SK-N-SH (cell line): ENCODE measurements at regions not wholly inside any gene's neighbourhood (a gene's known extent, or its start where the extent isn't known, plus 50 kb on each side); places are given as distances from the start of the nearest gene placed in this dataset.

Source experiments
- CTCF ChIA-PET: fragments of 300-600, 350-600 bp; formaldehyde crosslinking; extraction: SDS; loops from one replicate; lab custom pipeline; 2021; lab: Yijun Ruan, JAX
- POLR2A ChIA-PET: fragments of 350-600 bp; sonication (Branson Sonifier 250); formaldehyde crosslinking; extraction: SDS; loops from one replicate; lab custom pipeline; 2020; ENCODE audit warnings: antibody characterized with exemption, inconsistent platforms; lab: Yijun Ruan, JAX
- DNase-seq: peaks from one replicate; pipeline ENCODE4 v3.0.0; 2012
- H2AFZ ChIP-seq: fragments of 200-600 bp; sonication (generic); 2 replicates; pipeline ENCODE4 v1.8.1; 2016; ENCODE audit warnings: antibody characterized with exemption, mild to moderate bottlenecking, low read depth
- H3F3A ChIP-seq: fragments of 200-600 bp; sonication (generic); replicated peaks from 2 replicates; pipeline ENCODE3; 2016; ENCODE audit warnings: antibody characterized with exemption, mild to moderate bottlenecking; ENCODE audit not compliant: insufficient read depth
- H3K27ac ChIP-seq, 2 experiments: fragments of 200-500 bp in 1 of 2; fragments of 200-600 bp in 1 of 2; sonication (Bioruptor generic) in 1 of 2; sonication (generic), shearing (Covaris generic) in 1 of 2; 2 replicates each; pipeline versions ENCODE4 v1.5.1 to v1.6.1; 2014 to 2016; ENCODE audit warnings: low read depth in 2 of 2, inconsistent platforms in 1 of 2, low read length in 1 of 2, mild to moderate bottlenecking in 1 of 2, mixed read lengths in 1 of 2
- H3K27me3 ChIP-seq: fragments of 200-600 bp; sonication (generic), shearing (Covaris generic); 2 replicates; pipeline ENCODE4 v1.6.1; 2016; ENCODE audit warnings: mixed run types; ENCODE audit not compliant: insufficient read depth
- H3K36me3 ChIP-seq, 2 experiments: fragments of 200-500 bp in 1 of 2; fragments of 200-600 bp in 1 of 2; sonication (Bioruptor generic) in 1 of 2; sonication (generic) in 1 of 2; replicated peaks in 1 of 2; 2 replicates each; pipeline versions ENCODE3 to v1.5.1; 2014 to 2016; ENCODE audit warnings: low read length in 1 of 2, mild to moderate bottlenecking in 1 of 2; ENCODE audit not compliant: insufficient read depth in 2 of 2, control insufficient read depth in 1 of 2
- H3K4me1 ChIP-seq, 2 experiments: fragments of 200-500 bp in 1 of 2; fragments of 200-600 bp in 1 of 2; sonication (Bioruptor generic) in 1 of 2; sonication (generic), shearing (Covaris generic) in 1 of 2; 2 replicates each; pipeline versions ENCODE4 v1.5.1 to v1.6.1; 2014 to 2016; ENCODE audit warnings: low read depth in 1 of 2, low read length in 1 of 2, mixed run types in 1 of 2; ENCODE audit not compliant: insufficient read depth in 2 of 2, control insufficient read depth in 1 of 2
- H3K4me2 ChIP-seq: fragments of 200-600 bp; sonication (generic), shearing (Covaris generic); 2 replicates; pipeline ENCODE4 v1.6.1; 2017; ENCODE audit warnings: mixed run types
- H3K4me3 ChIP-seq, 2 experiments: fragments of 200-500 bp in 1 of 2; fragments of 200-600 bp in 1 of 2; sonication (Bioruptor generic) in 1 of 2; sonication (generic), shearing (Covaris generic) in 1 of 2; 2 replicates each; pipeline versions ENCODE4 v1.5.1 to v1.8.1; 2014 to 2016; ENCODE audit warnings: low read depth in 2 of 2, inconsistent platforms in 1 of 2, low read length in 1 of 2, mild to moderate bottlenecking in 1 of 2, mixed read lengths in 1 of 2, moderate library complexity in 1 of 2
- H3K79me2 ChIP-seq: fragments of 200-600 bp; sonication (generic); 2 replicates; pipeline ENCODE4 v1.8.1; 2017; ENCODE audit warnings: mild to moderate bottlenecking; ENCODE audit not compliant: insufficient read depth
- H3K9ac ChIP-seq: fragments of 200-600 bp; sonication (generic); 2 replicates; pipeline ENCODE4 v1.6.1; 2017; ENCODE audit warnings: mixed run types
- H3K9me2 ChIP-seq: fragments of 200-600 bp; sonication (generic); 2 replicates; pipeline ENCODE4 v1.6.1; 2017; ENCODE audit warnings: mixed run types
- H3K9me3 ChIP-seq: fragments of 200-600 bp; sonication (generic); 2 replicates; pipeline ENCODE4 v1.6.1; 2017; ENCODE audit warnings: mixed run types, mild to moderate bottlenecking, moderate library complexity
- H4K20me1 ChIP-seq: fragments of 200-600 bp; sonication (generic); 2 replicates; pipeline ENCODE4 v1.6.1; 2017; ENCODE audit warnings: mild to moderate bottlenecking, mixed run types; ENCODE audit not compliant: insufficient read depth
- CHD2 ChIP-seq: fragments of 150-350 bp; IDR thresholded peaks from 2 replicates; pipeline ENCODE4 v1.6.1; 2018; ENCODE audit warnings: low read length; ENCODE audit not compliant: partially characterized antibody
- CTCF ChIP-seq: fragments of 200-600 bp; sonication (generic); IDR thresholded peaks from 2 replicates; pipeline ENCODE4 v1.6.1; 2017; ENCODE audit warnings: antibody characterized with exemption, mild to moderate bottlenecking, moderate library complexity
- ELF1 ChIP-seq: IDR thresholded peaks from 2 replicates; pipeline ENCODE4 v1.4.0; 2012
- EZH2phosphoT487 ChIP-seq: fragments of 200-600 bp; sonication (generic); IDR thresholded peaks from 2 replicates; pipeline ENCODE4 v1.6.1; 2017; ENCODE audit warnings: low read depth, mixed run types, mild to moderate bottlenecking, antibody characterized with exemption, moderate library complexity, borderline replicate concordance
- FOSL2 ChIP-seq: IDR thresholded peaks from 2 replicates; pipeline ENCODE4 v1.4.0; 2012; ENCODE audit warnings: low read depth, mild to moderate bottlenecking, moderate library complexity, borderline replicate concordance
- FOXJ3 ChIP-seq: sonication (generic); formaldehyde crosslinking; IDR thresholded peaks from 2 replicates; pipeline ENCODE4 v1.5.1; 2020; ENCODE audit warnings: mild to moderate bottlenecking, missing genetic modification reagents
- FOXM1 ChIP-seq: IDR thresholded peaks from 2 replicates; pipeline ENCODE4 v1.4.0; 2012; ENCODE audit warnings: low read depth, mild to moderate bottlenecking
- GABPA ChIP-seq: IDR thresholded peaks from 2 replicates; pipeline ENCODE4 v1.4.0; 2012; ENCODE audit warnings: low read depth, mild to moderate bottlenecking
- GATA2 ChIP-seq: sonication (generic); formaldehyde crosslinking; IDR thresholded peaks from 2 replicates; pipeline ENCODE4 v1.5.0; 2020; ENCODE audit warnings: mild to moderate bottlenecking, missing genetic modification reagents
- JUND ChIP-seq: IDR thresholded peaks from 2 replicates; pipeline ENCODE4 v1.4.0; 2012
- MAX ChIP-seq: IDR thresholded peaks from 2 replicates; pipeline ENCODE4 v1.4.0; 2012; ENCODE audit warnings: low read depth
- MEF2A ChIP-seq: IDR thresholded peaks from 2 replicates; pipeline ENCODE4 v1.4.0; 2012; ENCODE audit warnings: low read depth, borderline replicate concordance
- MXI1 ChIP-seq: IDR thresholded peaks from 2 replicates; pipeline ENCODE4 v1.6.1; 2012; ENCODE audit warnings: mild to moderate bottlenecking, low read depth, low read length, improper control_type of control experiment
- NRF1 ChIP-seq: IDR thresholded peaks from 2 replicates; pipeline ENCODE4 v1.6.1; 2012; ENCODE audit warnings: low read depth, mild to moderate bottlenecking, low read length
- POLR2AphosphoS5 ChIP-seq: IDR thresholded peaks from 2 replicates; pipeline ENCODE4 v1.6.1; 2012; ENCODE audit warnings: low read depth, low read length
- RCOR1 ChIP-seq: fragments of 150-350 bp; IDR thresholded peaks from 2 replicates; pipeline ENCODE4 v1.6.1; 2017; ENCODE audit warnings: antibody characterized with exemption, low read length
- RXRA ChIP-seq: IDR thresholded peaks from 2 replicates; pipeline ENCODE4 v1.4.0; 2012; ENCODE audit warnings: low read depth, mild to moderate bottlenecking, borderline replicate concordance
- SIN3A ChIP-seq: IDR thresholded peaks from 2 replicates; pipeline ENCODE4 v1.6.1; 2012; ENCODE audit warnings: low read depth, mild to moderate bottlenecking, low read length, moderate library complexity, borderline replicate concordance
- SMC3 ChIP-seq: IDR thresholded peaks from 2 replicates; pipeline ENCODE4 v1.6.1; 2012; ENCODE audit warnings: low read depth, low read length, improper control_type of control experiment
- TAF1 ChIP-seq: IDR thresholded peaks from 2 replicates; pipeline ENCODE4 v1.6.1; 2012; ENCODE audit warnings: low read depth, mild to moderate bottlenecking, low read length, moderate library complexity, borderline replicate concordance
- TEAD4 ChIP-seq: IDR thresholded peaks from 2 replicates; pipeline ENCODE4 v1.4.0; 2012; ENCODE audit warnings: mild to moderate bottlenecking, borderline replicate concordance; ENCODE audit not compliant: insufficient read depth
- USF1 ChIP-seq: IDR thresholded peaks from 2 replicates; pipeline ENCODE4 v1.4.0; 2012; ENCODE audit warnings: low read depth, borderline replicate concordance
- USF2 ChIP-seq: fragments of 150-350 bp; IDR thresholded peaks from 2 replicates; pipeline ENCODE4 v1.6.1; 2017; ENCODE audit warnings: antibody characterized with exemption, low read length, low read depth, borderline replicate concordance
- ZBTB33 ChIP-seq: IDR thresholded peaks from 2 replicates; pipeline ENCODE4 v1.4.0; 2012; ENCODE audit warnings: low read depth, borderline replicate concordance

GRCh38 chr4:163693776-163694175, 199.3 kb downstream of the TMA16 start (continued):
- TF ChIP-seq USF1 (no peak), RXRA (peak; percentile 36; the same call in 1 of the 2 replicates), MXI1 (no peak), ZBTB33 (no peak), FOXJ3 (CRISPR knock-in tag) (no peak), RCOR1 (no peak), FOSL2 (peak; percentile 66)

- H4K20me1 ChIP-seq, result no peaks in the 10 kb centered on the region
- H3K4me3 ChIP-seq, result no peak overlapping the region
- POLR2A ChIA-PET, result no interaction called here
- H2AFZ ChIP-seq, result peak overlapping the region; percentile 23
- H3K9me2 ChIP-seq, result no peaks in the 10 kb centered on the region
- CTCF ChIA-PET, result interaction anchor here (0.7 to 2.3 kb wide), 2 partner anchors 13 to 1037 kb away, joined by 5 to 6 read pairs; no protein-coding TSS in a partner anchor
- H3K9me3 ChIP-seq, result no peaks in the 10 kb centered on the region
- H3K27ac ChIP-seq, result peak overlapping the region; percentile 47 to 73; a peak in 3 of 4 replicates
- H3K79me2 ChIP-seq, result no peaks in the 10 kb centered on the region
- no peaks in the 10 kb centered on the region for H3K27me3 ChIP-seq
- H3K4me1 ChIP-seq, result no peaks in the 10 kb centered on the region
- DNase-seq, result no peak
- peak overlapping the region; percentile 52 for H3K4me2 ChIP-seq
- H3F3A ChIP-seq, result peaks cover 22% of the 10 kb centered on the region
- H3K9ac ChIP-seq, result peak overlapping the region; percentile 34; the same call in 1 of the 2 replicates
- no peaks in the 10 kb centered on the region for H3K36me3 ChIP-seq
- TF ChIP-seq FOXM1 (no peak), JUND (peak; percentile 75), SIN3A (no peak), CHD2 (no peak), TEAD4 (peak; percentile 43; the same call in 1 of the 2 replicates), MAX (0 out of 2 replicates have a peak, but pooled peaks have one; percentile 19), RCOR1 (no peak), GABPA (no peak), EZH2phosphoT487 (no peak), MXI1 (no peak), ELF1 (no peak), POLR2AphosphoS5 (no peak), CTCF (peak; percentile 12; the same call in 1 of the 2 replicates), USF2 (no peak), NRF1 (no peak), SMC3 (no peak), MEF2A (peak; percentile 74; the same call in 1 of the 2 replicates), TAF1 (no peak), FOXJ3 (CRISPR knock-in tag) (no peak), GATA2 (CRISPR knock-in tag) (no peak), USF1 (no peak)
Measured at GRCh38 chr4:163694385-163694784, 199.9 kb downstream of the TMA16 start.
